HS-5 (cell line): ENCODE measurements at regions not wholly inside any gene's neighbourhood (a gene's known extent, or its start where the extent isn't known, plus 50 kb on each side); places are given as distances from the start of the nearest gene placed in this dataset.
"Not testable (repeated sequence)": the region's sequence is repeated elsewhere in the genome, so short reads cannot be mapped to it uniquely, and the experiment has no call there.

ENCODE experiments used
- DNase-seq: peaks from one replicate; pipeline ENCODE4 v3.0.0-alpha.2; 2012; ENCODE audit warnings: low read depth

DNA sequence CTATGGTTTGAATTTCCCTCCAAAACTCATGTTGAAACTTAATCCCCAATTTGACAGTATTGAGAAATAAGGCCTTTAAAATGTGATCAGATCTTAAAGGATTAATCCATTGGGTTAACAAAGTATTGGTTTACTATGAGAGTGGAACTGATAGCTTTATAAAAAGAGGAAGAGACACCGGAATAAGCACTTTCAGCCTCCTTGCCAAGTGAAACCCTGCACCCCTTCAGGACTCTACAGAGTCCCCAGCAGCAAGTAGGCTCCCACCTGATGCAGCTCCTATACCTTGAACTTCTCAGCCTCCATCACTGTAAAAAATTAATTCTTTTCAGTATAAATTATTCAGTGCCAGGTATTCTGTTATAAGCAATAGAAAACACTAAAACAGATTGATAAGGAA is 348.3 kb downstream of the CGGBP1 start:
- no peak for DNase-seq

DNA sequence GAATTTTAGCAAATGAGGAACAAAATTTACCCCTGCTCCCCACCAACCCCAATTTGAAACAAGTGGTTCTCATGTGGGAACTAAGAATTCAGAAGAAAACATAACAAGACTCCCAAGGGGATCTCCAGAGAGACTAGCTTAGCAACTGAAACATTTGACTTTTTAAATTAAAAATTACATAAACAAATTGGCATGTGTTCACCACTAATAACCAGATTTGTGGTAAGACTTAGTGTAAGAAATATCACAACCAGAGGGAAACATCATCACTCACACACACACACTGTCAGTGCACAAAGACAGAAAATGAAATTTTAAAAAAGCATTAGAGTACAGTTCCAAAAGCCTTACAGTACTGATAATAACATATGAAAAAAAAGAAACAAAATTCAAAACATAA is 348.8 kb downstream of the CGGBP1 start:
- DNase-seq, result no peak

DNA sequence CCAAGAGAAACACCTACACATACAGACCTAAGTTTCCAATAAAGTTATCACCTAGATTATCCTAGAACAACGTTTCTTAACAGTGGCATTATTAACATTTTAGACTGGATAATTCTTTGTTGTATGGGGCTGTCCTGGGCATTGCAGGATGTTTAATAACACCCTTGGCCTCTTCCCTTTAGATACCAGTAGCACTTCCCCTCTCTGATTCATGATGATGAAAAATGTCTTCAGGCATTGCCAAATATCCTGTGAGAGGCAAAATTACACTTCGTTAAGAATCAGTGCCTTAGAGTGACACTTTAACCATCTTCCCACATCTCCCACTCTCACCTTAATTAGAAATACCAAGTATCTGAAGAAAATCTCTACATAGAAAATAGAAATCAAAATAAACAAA is 352.6 kb downstream of the CGGBP1 start:
- DNase-seq, result peak; percentile 43

DNA sequence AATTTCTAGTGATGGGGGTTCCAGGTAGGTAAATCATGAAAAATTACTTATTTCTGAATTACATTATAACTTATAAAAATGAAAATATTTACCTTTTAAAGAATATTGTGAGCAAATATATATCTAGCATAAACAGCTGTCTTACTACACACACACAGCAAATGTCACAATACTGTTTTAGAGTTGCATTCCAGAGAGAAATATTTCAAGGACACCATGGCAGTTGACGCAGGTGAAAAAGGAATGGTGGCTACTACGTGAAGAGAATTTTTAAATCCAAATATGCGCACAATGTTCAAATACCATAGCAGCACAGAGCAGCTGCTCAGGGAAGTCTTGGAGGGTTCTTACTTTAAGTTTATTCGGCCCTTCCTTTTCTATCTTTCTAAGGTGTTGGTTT is 356.2 kb downstream of the CGGBP1 start:
- DNase-seq, result no peak

DNA sequence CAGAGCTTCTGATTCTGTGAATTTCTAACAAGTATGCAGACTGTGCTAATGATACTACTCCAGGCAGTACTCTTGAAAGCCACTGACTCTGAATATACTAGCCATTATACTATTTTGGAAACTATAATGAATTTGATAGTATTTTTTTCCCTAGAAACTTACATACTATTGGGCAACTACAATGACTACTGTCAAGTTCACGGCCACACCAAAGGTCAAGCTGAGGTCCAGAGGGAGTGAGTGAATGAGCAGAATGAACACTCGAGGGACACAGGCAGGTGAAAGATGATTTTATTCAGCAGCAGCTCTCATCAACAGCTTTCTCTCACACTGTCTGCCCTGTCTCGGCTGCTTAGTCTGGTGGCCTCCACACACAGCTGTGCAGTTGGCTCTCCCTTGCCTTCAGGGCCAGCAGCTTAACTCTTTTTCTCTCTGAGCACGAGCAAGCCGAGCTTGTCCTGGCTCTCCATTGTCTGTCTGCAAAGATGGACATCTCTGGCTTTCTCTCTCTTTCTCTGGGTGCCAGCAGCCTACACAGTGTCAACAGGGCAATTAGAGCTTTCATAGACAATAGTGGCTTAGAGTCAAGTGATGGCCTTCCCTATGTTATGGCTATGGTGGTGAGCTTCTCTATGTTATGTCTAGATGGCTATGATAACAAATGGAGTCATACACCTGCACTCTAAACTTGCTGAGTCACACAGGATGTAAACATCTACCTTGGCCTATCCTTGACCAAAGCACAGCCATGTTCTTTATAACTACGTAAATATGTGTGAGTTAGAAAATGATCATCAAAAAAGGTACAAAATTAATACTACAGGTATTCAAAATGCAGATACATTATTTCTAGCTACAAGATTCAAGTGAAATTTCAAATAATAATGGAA is 362.4 kb downstream of the CGGBP1 start:
- DNase-seq, result no peak

DNA sequence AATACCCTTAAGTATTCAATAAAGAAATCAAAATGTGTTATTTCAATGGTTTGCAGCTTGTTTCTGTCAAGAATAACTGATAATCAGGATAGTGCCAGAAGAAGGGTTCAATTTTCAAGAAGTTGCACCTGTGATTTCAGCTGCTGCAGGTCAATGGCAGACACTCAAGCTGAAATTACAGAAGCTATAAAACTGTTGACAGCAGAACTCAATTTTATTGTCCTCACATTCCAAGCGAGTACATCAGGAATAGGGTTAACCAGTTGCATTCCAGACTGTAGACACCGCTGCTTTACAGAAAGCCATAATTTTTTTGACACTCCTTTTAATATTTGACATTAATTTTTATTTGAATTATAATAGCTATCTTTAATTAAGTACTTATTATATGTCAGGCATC is 364.1 kb downstream of the CGGBP1 start:
- no peak for DNase-seq

DNA sequence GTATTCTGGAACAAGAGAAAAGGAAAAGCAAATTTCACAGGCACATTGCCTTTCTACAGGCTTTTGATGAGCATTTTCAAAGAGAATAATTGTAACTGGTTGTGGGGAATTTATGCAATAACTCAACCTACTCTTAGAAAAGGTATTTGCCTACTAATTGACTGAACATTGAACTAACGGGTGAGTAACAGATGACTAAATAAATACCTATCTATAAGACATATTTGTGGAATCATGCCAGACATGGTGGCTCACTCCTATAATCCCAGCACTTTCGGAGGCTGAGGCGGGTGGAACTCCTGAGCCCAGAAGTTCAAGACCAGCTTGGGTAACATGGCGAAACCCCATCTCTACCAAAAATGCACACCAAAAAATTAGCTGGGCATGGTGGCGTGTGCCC is 367.7 kb downstream of the CGGBP1 start:
- peak; percentile 79 for DNase-seq

DNA sequence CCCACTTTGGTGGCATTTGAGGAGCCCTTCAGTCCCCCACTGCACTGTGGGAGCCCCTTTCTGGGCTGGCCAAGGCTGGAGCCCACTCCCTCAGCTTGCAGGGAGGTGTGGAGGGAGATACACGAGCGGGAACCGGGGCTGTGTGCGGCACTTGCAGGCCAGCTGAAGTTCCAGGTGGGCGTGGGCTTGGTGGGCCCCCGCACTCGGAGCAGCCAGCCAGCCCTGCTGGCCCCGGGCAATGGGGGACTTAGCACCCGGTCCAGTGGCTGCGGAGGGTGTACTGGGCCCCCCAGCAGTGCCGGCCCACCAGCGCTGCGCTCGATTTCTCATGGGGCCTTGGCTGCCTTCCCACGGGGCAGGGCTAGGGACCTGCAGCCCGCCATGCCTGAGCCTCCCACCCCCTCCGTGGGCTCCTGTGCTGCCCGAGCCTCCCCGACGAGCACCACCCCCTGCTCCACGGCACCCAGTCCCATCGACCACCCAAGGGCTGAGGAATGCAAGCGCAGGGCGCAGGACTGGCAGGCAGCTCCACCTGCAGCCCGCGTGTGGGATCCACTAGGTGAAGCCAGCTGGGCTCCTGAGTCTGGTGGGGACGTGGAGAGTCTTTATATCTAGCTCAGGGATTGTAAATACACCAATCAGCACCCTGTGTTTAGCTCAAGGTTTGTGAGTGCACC is 379.7 kb downstream of the CGGBP1 start:
- DNase-seq, result not testable (repeated sequence)

DNA sequence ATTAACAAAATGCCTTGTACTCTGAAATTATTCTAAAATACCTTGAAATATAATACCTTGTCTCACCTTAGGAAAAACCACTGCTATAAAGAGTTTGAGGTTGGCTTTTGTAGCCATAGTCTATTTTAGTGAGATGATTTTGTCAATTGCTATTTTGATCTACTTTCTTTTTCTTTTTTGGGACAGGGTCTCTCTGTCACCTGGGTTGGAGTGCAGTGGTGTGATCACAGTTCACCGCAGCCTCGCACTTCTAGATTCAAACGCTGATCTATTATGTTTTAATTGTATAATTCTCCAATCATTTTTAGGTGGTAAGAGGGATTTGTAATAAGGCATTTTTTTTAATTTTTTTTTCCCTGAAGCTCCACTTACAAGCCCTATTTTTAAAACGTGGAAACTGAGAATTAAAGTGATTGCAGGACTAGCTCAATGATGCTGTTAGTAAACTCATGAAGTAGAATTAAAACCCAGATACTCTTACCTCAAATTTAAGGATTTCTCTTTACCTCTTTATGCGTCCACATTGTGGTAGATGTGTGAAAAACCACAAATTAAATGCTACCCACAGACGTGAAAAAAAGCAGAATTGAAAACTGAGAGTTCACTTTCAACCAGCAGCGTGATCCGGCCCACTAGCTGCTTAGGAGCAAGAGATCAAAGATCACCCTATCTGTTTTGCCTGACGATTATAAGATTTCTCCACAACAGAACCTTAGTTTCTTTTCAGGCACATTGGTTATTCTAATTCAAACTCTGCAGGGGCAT is 384.2 kb downstream of the CGGBP1 start:
- no peak for DNase-seq

DNA sequence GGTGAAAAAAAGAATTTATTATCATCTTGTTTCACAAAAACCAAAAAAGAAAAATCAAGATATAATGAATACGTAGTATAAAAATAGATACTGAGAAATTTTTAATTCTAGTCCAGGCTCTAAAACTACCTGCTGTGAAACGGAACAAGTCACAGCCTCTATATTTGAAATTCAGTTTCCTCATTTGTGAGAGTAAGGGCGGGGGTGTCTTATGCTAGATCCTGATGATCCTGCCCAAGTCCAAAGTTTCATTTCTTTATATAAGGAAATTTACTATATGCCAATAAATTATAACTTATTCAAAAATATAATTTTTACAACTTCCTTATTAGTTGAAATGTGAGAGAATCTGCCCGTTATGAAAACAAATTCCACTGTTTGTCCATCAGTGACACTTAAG is 385.7 kb downstream of the CGGBP1 start:
- no peak for DNase-seq

DNA sequence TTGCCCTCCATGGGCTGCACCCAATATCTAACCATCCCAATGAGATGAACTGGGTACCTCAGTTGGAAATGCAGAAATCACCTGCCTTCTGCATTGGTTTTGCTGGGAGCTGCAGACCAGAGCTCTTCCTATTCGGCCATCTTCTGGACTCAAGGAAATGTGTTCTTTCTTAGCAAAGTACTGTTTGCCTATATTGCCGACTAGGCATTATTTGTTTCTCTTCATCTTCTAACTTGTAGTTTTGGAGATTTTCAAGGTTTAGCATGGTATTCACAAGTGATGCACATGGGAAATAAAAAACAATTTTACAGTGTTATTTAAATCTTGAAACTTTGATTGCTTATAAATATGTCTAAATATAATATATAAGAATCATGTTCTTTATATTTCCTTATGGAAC is 377.8 kb upstream of the POU1F1 start:
- no peak for DNase-seq

DNA sequence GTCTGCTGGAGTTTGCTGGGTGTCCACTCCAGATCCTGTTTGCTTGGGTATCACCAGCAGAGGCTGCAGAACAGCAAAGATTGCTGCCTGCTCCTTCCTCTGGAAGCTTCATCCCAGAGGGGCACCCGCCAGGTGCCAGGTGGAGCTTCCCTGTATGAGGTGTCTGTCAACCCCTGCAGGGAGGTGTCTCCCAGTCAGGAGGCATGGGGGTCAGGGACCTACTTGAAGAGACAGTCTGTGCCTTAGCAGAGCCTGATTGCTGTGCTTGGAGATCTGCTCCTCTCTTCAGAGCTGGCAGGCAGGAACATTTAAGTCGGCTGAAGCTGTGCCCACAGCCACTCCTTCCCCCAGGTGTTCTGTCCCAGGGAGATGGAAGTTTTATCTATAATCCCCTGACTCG is 376.8 kb upstream of the POU1F1 start:
- not testable (repeated sequence) for DNase-seq

DNA sequence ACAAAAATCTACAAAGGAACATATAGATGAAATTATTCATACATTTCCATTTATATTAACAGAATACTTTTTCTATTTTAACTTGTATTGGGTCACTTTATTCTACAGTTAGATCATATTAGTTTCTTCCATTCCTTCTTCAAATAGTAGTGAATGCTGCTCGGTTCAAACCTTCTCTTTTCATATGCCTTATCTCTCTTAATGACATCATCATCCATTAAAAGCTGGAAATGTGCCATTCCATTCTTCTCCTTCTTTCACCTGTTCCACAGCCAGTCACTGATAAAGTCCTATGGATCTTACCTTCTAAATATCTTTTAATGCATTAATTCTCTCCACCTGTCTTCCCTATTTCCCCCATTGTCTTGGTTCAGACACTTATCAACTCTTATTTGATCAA is 358.0 kb upstream of the POU1F1 start:
- no peak for DNase-seq

DNA sequence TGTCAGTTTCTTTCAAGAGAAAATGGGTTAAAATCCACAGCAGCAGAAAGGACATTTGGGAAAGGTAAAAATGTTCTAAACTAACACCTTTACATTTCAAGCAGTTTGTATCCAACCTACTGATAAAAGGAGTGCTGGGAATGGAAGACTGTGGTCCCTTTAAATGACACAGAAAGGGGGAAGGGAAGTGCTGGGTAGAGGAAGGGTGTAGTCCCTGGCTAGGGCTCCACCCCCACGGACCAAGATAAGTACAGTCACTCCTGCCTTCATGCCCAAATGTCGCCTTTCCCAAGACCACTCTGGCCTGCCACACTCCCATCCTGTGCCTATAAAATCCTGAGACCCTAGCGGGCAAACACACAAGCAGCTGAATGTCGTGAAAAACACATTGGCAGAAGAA is 350.9 kb upstream of the POU1F1 start:
- no peak for DNase-seq

DNA sequence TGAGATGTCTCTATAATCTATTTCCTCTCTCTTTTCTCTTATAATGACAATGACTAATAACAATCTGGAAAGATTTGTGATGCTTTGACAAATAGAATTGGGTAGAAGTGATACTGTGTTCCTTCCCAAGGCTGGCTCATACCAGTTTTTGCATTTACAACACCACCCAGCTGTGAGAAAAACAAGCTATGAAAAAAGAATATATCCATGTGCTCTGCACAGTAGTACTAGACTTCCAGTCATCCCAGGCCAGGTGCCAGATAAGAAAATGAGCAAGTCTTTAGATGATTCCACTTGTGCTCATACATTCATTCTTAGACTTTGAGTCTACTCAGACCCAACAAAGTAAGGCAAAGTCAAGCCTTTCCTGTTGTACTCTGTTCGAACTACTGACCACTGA is 350.2 kb upstream of the POU1F1 start:
- DNase-seq, result peak; percentile 8

DNA sequence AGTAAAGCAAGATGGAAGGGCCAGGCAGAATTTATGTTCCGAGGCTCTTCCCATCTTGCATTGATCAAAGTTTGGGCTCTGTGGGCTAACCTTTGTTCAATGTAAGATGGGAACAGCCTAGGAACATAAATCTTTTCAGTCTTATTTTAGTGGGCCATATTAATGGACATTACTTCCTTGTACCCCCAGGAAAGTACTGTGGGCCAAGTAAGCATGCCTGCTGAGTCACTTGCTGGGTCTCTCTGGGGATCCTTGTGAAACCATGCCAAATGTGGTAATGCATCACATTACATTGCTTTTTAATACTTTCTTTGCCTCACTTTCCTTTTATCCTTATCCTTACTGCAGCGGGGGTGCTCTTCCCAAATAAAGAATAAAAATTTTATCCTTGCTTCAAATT is 349.5 kb upstream of the POU1F1 start:
- DNase-seq, result no peak

DNA sequence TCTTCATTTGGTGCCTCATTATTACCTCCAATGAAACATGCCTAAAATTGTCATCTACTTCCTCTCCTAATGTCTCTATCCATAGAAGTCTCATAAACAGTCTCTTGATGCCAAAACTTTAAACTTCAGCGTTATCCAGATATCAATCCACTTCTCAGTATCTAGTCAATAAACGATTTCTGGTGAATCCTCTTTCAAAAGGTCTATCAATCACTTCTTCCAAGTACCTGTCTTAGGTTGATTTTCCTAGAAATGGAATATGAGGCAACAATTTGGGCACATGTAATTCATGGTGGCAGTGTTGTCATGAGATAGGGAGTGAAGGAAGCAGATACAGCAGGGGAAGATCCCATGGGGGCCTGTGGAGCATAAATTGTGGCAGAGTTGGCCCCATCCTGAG is 348.5 kb upstream of the POU1F1 start:
- no peak for DNase-seq

DNA sequence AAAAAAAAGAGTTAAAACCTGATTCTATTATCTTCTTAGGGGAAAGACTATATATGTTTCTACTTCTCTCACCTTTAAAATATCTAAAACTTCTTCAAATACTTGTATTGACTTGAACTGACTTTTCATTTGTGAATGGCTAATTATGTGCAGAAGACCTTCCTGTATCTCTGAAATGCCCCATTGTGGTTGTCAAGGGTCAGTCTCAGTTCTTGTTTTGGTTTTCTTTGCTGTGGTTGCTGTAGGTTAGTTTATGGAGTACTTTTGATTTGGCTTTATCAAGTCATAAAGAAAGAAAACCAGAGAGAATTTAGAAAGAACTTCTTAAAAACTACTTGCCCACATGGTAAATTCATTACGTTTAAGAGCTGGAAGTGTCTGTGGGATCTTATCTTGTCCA is 345.3 kb upstream of the POU1F1 start:
- no peak for DNase-seq

DNA sequence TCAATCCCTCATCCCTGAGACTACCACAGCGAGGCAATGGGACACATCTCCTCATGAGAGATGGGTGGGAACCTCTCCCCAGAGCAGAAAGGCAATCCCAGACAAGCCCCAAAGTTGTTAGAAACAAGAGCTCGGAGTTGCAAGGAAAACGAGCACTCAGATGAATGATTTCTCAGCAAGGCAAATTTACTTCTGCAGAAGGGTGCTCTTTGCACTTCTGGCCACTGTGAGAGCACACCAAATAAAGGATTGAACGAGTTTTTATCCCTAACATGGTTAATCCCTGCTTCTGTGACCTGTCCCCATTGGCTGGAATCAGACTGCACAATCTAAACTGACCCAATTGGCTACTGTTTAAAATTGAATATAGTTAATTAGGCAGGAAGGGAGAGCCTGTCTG is 339.1 kb upstream of the POU1F1 start:
- no peak for DNase-seq

DNA sequence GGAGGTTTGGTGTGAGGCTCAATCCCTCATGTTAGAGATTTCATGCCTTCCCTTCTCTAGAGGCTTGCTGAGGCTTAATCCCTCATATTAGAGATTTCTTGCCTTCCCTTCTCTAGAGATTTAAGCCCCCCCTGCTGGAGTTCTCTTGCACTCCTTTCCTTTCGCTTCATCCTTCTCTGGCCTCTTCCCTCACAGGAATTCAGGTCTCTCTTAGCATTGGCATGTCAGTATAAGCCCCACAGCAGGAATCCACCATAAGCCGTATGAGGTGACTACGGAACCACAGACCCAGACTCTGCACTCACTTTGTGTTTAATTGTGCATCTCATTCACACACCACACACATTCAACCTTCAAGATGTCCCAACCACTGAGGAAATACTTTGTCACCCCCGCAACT is 338.6 kb upstream of the POU1F1 start:
- DNase-seq, result no peak

DNA sequence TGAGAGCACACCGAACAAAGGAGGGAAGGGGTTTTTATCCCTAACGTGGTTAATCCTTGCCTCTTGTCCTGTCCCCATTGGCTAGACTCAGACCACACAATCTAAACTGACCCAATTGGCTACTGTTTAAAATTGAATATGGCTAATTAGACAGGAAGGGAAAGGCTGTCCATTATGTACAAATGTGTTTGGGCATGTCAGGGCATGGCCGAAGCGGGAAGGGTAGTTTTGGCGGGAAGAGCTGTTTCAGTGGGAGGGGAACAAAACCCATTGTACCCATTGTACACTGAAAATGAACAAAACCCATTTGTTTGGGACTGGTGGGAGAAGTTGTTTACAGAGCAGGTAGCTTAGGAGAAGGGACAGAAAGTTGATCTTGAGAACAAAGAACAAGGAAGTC is 330.9 kb upstream of the POU1F1 start:
- DNase-seq, result no peak

DNA sequence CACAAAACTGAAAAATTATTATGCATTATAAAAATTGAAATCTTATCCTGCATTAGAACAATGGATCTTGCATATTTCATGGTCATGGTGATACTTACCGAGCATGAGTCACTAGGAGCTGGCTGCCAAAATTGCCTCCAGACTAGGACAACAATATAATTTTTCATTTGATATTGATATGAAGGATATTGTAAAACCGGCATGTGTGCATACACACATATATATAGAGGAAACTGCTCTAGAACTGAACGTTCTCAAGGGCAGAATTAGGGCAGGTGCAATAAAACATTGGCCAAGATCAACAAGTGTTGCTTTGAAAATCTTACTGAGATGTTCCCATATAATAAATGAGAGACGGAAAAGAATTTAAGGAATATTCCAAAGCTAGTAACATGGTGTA is 319.4 kb upstream of the POU1F1 start:
- peak; percentile 2 for DNase-seq

DNA sequence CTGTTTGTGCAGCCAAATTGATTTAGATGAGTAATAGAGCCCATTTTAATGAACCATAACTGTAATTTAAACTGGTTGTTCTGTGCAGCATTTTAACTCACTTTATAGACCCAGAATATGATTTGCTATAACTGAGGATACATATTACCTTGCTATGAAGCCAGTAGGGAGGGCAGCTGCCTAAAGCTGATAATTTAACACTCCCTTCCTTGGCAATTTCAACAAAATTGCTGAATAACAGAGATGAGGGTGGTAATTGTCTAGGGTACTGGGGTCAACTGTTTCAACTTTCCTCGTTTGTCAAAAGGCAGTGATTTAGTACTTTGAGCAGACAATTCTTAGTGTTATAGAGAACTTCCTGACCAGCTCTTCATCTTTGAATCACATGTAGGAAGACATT is 304.9 kb upstream of the POU1F1 start:
- no peak for DNase-seq
